Stimulated activated CD4-positive, alpha-beta T cell treated with anti-CD3 and anti-CD28 coated beads, Interleukin-4, amount 100 ng/mL, for 1 hour (primary cell): ENCODE measurements at regions not wholly inside any gene's neighbourhood (a gene's known extent, or its start where the extent isn't known, plus 50 kb on each side); places are given as distances from the start of the nearest gene placed in this dataset.
"Not testable (repeated sequence)": the region's sequence is repeated elsewhere in the genome, so short reads cannot be mapped to it uniquely, and the experiment has no call there.

Experiments
- DNase-seq: peaks from one replicate; pipeline ENCODE4 v3.0.0-alpha.2; 2020

DNA sequence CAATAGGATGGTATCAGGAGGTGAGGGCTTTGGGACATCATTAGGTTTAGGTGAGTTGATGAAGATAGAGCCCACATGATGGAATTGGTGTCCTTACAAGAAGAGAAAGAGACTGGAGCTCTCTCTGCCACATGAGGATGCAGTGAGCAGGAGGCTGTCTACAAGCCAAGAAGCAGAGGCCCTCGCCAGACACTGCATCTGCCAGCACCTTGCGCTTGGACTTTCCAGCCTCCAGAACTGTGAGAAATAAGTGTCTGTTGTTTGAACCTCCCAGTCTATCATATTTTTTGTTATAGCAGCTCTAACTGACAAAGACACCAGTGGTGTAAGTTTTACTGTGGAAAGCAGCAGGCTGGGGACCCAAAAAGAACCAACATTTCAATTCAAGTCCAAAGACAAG lies 571.1 kb upstream of the ID2 start:
- DNase-seq, result no peak

- no peak for DNase-seq
Measured at GRCh38 chr2:8111193-8111592, 570.7 kb upstream of the ID2 start.

- DNase-seq, result no peak
Measured at GRCh38 chr2:8115456-8115855, 566.4 kb upstream of the ID2 start.

DNA sequence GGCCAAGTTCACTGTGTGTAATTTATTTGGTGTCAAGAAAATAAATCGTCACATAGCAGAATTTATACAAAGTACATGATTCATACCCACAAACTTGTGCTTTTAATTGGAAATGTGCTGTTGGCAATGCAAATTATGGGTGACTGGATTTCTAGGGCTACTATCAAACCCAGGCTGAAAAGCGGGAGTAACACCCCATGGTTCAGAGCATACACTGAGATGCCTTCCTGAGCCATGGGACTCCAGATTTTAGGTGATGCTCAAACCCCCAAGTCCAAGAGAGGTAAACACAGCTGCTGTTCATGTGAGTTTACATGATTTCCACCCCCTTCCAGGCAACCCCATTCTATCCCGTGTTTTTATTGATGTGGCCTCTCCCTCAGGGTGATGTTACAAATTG lies 565.9 kb upstream of the ID2 start:
- no peak for DNase-seq

DNA sequence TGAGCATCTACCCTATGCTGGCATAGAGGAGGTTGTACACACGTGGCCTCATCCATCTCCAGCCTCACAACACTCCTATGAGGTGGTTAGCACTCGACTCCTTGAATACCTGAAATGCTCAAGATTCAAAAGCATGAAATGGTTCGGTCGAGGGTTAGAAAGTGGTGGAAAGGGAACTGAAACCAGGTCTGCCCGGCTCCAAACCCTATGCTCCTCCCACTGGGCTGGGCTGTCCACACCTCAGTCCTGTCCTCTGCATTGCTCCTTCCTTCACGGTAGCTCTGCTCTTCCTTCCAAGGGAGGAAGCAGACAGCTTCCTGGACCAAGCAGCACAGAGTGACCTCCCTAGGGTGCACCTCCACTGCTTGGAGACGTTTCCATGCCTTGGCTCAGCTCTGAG lies 565.2 kb upstream of the ID2 start:
- DNase-seq, result no peak

DNA sequence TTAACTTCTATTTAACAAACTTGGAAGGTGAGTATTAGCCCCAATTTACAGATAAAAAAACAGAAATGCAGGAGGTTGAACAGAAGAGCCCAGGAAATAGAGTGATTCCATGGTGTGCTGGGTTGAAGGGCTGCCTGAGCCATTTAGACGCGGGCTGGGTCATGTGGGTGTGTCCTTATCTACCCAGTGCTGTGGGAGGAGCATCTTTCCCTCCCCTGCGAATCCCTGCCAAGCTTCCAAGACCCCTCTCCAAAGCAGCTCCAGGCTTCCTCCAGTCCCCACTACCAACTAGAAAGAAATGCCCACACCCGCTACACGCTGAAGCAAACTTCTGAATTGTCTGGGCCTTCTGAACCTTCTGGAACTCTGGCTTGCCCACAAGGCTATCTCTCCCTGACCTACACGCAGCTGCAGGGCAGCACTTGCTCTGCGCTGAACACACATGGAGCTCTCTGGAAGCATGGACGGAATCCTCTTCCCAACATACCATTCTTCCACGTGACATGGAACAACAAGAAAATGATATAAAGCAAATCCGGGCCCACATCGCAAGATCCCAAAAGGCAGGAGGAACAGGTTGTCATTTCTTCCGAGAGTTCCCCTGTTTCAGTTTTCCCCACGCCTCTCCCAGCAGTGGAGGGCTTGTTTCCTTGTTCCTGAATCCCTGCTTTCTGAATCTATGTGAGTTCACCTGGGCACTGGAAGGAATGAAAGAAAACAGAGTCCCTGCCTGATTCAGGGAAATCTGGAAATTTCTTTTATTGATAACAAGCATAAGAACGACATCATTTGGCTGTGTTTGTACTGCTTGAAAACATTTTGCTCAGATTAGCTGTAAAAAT lies 562.7 kb upstream of the ID2 start:
- DNase-seq, result no peak

DNA sequence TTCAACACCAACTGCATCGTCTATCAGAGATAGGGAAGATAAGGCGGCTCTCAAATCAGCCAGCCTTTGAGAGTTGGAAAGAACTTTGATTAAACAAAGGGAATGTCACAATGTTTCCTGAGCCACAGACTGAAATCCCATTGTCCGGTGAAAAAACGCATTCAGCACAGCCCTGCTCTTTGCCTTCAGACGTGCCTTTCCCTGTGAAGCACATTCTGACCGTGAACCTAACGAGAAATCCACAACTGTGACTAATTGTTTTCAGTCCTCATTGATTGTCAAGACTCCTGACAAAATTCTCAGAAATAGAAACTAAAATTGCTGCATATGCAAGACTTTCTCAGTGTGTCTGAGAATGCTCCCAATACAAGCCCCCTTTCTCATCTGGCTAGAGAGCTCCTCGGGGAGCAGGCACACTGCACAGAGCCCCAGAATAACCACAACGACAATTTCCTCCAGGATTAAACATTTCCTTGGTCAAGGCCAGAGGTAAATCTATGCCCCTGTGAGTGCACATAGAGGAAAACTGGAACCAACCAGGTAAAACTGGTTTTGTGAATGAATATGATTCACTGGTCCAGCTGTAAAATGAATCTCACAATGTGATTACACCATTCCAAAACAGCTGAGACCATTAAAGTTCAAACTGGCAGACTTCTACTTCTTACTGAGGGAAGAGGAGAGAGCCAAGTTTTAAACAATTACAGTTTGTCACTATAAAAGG lies 561.9 kb upstream of the ID2 start:
- DNase-seq, result no peak

DNA sequence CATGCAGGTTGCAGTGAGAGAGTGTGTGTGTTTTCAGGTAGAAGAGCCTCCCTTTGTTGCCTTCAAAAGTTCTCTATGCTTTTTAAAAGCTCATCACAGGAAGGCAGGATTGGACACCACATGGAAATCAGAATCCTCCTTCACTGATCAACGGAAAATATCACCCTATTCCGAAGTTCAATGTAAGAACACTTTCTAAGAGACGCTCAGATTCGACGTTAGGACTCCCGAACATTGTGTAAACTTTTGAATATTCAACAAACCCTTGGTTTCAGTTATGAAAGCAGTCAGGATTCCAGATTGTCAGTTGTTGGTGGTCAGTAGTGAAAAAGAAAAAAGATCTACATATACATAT lies 561.4 kb upstream of the ID2 start:
- no peak for DNase-seq

DNA sequence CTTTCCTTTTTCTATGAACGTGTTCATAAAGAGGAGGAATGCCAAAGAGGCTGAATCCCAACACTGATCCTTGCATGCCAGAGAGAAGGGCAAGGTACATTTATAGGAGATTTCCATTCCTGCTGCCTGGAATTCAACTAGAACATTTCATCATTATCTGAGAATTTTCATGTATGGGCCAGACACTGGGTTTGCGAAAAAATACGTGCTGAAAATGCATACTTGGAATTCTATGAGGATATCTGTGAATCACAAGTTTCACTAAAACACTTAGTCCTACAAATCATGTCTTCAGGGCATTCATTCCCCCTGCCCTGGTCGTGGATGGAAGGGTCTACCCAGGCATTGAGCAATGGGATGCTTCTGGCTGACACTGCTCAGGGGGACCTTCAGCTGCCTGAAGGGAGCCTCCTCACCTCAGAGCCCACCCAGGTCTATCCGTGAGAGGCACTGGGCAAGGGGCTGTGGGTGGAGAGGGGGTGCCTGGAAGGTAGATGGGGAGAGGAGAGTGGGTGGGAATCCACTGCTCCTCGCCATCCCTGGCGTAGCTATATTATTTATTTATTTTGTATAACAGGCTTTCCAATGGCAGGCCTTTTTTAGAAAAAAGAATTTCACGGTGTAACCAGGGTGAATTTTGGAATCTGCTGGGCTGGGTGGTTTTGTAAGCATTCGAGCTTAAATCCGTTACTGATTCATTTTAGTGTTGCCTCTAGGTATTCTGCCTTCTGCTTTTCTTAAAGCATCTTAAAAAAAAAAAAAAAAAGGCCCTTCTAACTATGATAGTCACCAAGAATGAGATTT lies 560.6 kb upstream of the ID2 start:
- no peak for DNase-seq

DNA sequence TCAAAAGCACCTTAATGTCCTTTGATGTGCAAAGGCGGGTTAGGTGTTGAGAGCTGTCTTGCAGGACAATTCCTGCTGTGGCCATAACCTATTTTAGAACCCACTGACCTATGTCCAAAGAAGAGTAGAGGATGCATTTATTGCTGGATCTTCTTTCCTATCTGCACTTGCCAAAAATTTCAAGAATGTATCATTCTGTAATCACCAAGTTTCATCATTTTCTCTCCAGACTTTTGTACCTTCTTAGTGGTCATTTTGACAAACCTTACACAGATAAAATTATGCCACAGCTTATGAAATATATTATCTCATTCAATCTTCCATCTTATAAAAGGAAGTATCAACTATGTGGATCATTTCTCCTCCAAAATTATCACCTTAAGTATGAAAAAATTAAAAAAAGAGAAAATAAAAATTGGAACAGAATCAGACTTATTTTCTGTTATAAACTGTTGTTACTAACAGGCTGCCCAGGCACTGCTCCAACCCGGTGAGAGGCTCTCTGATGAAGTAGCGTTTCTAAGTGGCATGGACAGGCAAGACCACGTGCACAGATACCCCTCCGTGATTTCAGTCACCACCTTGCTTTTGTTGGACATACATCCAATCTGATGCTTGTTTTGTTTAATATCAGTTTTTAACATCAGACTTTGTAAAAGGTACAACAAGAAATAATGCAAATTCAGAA lies 559.9 kb upstream of the ID2 start:
- DNase-seq, result no peak

GRCh38 chr2:8122520-8122919 lies 559.3 kb upstream of the ID2 start:
- no peak for DNase-seq

DNA sequence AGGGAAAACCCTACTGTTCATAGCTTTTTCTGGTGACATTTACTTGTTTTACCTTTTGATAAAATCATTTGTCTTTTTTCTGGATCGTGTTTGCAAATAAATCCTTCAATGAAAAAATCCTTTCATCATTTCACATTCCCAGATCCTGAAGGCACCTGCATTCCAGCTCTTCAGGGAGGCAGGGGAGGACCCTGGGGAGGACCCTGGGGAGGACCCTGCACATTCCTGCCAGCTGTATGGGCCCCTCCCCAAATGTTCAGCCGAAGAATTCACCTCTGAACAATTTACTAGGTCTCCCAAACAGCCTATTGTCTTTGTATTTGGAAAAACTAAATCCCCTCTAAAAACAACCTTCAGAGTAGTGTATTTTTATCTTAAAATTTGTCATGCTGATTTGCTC lies 558.4 kb upstream of the ID2 start:
- no peak for DNase-seq

- DNase-seq, result no peak
Measured at GRCh38 chr2:8125741-8126711, 555.8 kb upstream of the ID2 start.

DNA sequence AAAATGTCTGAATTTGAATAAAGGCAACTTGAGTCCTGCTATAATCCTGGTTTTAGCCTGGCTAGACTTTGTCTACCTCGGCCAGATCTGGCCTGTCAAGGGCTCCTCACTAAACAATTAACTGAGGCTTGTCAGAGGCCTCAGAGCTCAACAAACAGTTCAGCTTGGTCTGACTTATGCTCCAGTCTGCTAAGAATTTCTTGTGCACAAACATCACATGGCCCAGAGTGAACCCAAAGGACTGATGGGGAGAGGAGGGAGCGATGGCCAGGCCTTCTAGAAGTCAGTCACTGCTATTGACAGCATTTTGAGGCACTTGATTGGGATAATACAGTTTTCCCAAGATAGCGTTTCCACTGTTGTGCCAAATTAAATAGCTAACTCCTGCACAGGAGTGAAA lies 555.1 kb upstream of the ID2 start:
- no peak for DNase-seq

GRCh38 chr2:8131423-8131822 lies 550.4 kb upstream of the ID2 start:
- DNase-seq, result not testable (repeated sequence)

DNA sequence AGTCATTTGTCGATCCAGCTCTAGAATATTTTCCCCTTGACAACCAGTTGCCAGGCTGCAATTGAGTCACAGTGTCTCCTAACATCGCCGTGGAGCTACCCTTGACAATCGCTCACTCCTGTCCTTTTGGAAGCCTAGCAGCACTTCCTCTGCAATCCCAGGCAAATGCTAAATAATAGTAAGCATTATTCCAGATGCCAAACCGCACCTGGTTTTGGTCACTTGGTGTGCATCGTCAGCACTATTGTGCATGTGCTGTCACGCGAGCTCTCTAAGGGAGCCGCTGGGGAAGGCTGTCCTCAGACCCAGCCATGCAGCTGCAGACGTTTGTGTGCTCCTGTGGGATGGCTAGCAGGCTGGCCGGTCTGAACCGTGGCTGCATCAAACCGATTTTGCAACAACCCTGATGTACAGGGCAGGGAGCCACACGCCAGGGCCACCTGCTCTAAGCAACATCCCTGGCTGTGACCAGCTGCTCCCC lies 549.5 kb upstream of the ID2 start:
- DNase-seq, result no peak

GRCh38 chr2:8132879-8133278 lies 549.0 kb upstream of the ID2 start:
- no peak for DNase-seq

GRCh38 chr2:8133363-8133762 lies 548.5 kb upstream of the ID2 start:
- DNase-seq, result no peak

GRCh38 chr2:8133913-8134472 lies 547.9 kb upstream of the ID2 start:
- no peak for DNase-seq

DNA sequence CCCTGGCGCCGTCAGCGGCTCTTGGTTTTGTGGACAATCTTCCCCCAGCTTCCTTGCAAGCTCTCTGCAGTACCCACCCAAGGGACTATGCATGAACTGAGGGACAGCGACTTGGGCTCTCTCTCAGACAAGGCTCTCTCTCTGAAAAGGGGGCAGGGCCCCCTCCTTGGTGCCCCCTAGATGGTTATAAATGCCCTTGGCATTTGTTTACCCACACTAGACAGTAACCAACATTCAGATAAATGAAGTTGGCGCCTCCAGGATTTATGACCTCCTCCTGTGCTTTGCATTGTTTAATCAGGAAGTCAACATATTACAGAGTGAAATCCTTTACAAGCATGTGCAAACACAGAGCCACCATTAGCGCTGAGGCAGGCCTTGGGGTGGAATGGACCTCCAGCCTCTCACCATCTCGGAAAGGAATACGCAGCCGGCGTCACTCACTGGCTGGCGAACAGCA lies 547.4 kb upstream of the ID2 start:
- no peak for DNase-seq

DNA sequence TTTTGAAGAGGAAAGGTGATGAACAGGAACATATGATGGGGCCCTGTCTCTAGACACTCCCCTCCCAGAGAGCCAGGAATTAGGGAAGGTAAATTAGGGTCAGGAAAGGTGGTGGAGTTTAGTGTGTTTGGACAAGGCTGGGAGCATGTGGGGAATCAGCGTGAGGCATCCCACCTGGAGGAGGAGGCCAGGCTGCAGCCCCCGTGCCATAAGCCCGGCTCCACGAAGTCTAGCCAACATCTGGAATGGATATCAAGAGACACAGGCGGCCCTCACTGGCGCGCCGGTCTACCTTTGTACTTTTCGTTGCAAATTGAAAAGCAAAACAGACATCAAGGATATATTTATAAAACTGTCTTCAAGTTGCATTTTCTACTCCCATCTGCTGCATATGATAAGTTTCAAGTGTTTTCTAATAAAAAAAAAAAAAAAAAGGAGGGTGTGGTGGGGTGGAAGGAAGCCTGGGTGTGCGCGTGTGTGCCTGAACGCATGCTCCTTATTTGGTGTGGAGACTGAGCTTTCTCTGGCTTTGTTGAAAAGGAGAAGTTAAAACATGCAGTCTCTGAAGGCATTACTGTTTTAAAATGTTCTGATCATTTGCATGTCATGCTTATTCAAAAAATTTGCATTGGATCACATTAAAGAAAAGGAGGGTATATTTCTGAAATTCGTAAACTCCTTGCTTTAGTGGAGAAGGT lies 546.7 kb upstream of the ID2 start:
- no peak for DNase-seq
